Peyer's patch (tissue), 4 donors: ENCODE measurements at regions not wholly inside any gene's neighbourhood (a gene's known extent, or its start where the extent isn't known, plus 50 kb on each side); places are given as distances from the start of the nearest gene placed in this dataset.

ENCODE experiments used
- DNase-seq, 3 donors: peaks; one replicate each; pipeline ENCODE4 v3.0.0-alpha.2; 2017 to 2019
- H3K27ac ChIP-seq, 4 donors: fragments of 200-600 bp; sonication (generic); one replicate each; pipeline ENCODE4 v1.5.1; 2016 to 2019
- H3K27me3 ChIP-seq, 2 donors: fragments of 200-600 bp; sonication (generic); one replicate each; pipeline ENCODE4 v1.5.1; 2019
- H3K36me3 ChIP-seq, 3 donors: fragments of 200-600 bp; sonication (generic); one replicate each; pipeline ENCODE4 v1.5.1; 2016 to 2019
- H3K4me1 ChIP-seq, 4 donors: fragments of 200-600 bp; sonication (generic); one replicate each; pipeline ENCODE4 v1.5.1; 2016 to 2019
- H3K4me3 ChIP-seq, 4 donors: fragments of 200-600 bp; sonication (generic); 1 replicate in 3 of 4; 2 replicates in 1 of 4; pipeline ENCODE4 v1.5.1; 2016 to 2019; ENCODE audit warnings: mild to moderate bottlenecking in 1 of 4
- H3K9me3 ChIP-seq, 4 donors: fragments of 200-600 bp; sonication (generic); one replicate each; pipeline ENCODE4 v1.5.1; 2016 to 2019; ENCODE audit warnings: mild to moderate bottlenecking in 1 of 4
- CTCF ChIP-seq, 6 experiments: fragments of 450-650 bp in 4 of 6; fragments of 200-600 bp in 2 of 6; sonication (generic) in 1 of 6; IDR thresholded peaks; one replicate each; pipeline ENCODE4 v1.5.1; 2017 to 2019; ENCODE audit warnings: antibody characterized with exemption in 6 of 6, mild to moderate bottlenecking in 3 of 6, moderate library complexity in 1 of 6
- POLR2A ChIP-seq, 2 donors: fragments of 450-650 bp; IDR thresholded peaks; one replicate each; pipeline ENCODE4 v1.5.1; 2017; ENCODE audit warnings: antibody characterized with exemption in 2 of 2, mild to moderate bottlenecking in 2 of 2, moderate library complexity in 2 of 2

- Histone ChIP-seq H3K27ac (no peak overlapping the region), H3K36me3 (no peaks in the 10 kb centered on the region), H3K4me3 (no peak overlapping the region), H3K4me1 (no peaks in the 10 kb centered on the region), H3K9me3 (no peaks in the 10 kb centered on the region), H3K27me3 (no peaks in the 10 kb centered on the region)
- no peak for DNase-seq
- no peak for TF ChIP-seq CTCF (IDR thresholded peaks at IDR 0.05)
- no peak for TF ChIP-seq POLR2A (IDR thresholded peaks at IDR 0.05)
Measured at GRCh38 chrX:68908071-68908470, 79.2 kb downstream of the EFNB1 start.

GRCh38 chrX:68902706-68903504 lies 74.1 kb downstream of the EFNB1 start:
- TF ChIP-seq CTCF (IDR thresholded peaks at IDR 0.05) (no peak), POLR2A (IDR thresholded peaks at IDR 0.05) (no peak)
- no peak for DNase-seq
- Histone ChIP-seq H3K4me3 (no peak overlapping the region), H3K36me3 (no peaks in the 10 kb centered on the region), H3K27ac (no peak overlapping the region), H3K9me3 (no peaks in the 10 kb centered on the region), H3K4me1 (no peaks in the 10 kb centered on the region), H3K27me3 (no peaks in the 10 kb centered on the region)

- no peak for TF ChIP-seq POLR2A (IDR thresholded peaks at IDR 0.05)
- no peak for TF ChIP-seq CTCF (IDR thresholded peaks at IDR 0.05)
- no peak overlapping the region for H3K4me3 ChIP-seq
Measured at GRCh38 chrX:68901519-68901918, 72.7 kb downstream of the EFNB1 start.

GRCh38 chrX:68898598-68898997 lies 69.8 kb downstream of the EFNB1 start:
- DNase-seq, result no peak
- H3K9me3 ChIP-seq, result no peaks in the 10 kb centered on the region
- no peak overlapping the region for H3K4me3 ChIP-seq
- no peaks in the 10 kb centered on the region for H3K27me3 ChIP-seq
- TF ChIP-seq POLR2A (IDR thresholded peaks at IDR 0.05) (no peak), CTCF (IDR thresholded peaks at IDR 0.05) (no peak)
- no peak overlapping the region for H3K27ac ChIP-seq
- no peaks in the 10 kb centered on the region for H3K36me3 ChIP-seq
- H3K4me1 ChIP-seq, result peaks cover 0 to 19% (median 0%) of the 10 kb centered on the region in 4 donors

More at GRCh38 chrX:68901519-68901918, 72.7 kb downstream of the EFNB1 start:
- Histone ChIP-seq H3K9me3 (no peaks in the 10 kb centered on the region), H3K27me3 (no peaks in the 10 kb centered on the region), H3K27ac (no peak overlapping the region), H3K4me1 (no peaks in the 10 kb centered on the region), H3K36me3 (no peaks in the 10 kb centered on the region)
- DNase-seq, result no peak

GRCh38 chrX:68897118-68897945 lies 68.5 kb downstream of the EFNB1 start:
- TF ChIP-seq CTCF (IDR thresholded peaks at IDR 0.05) (no peak), POLR2A (IDR thresholded peaks at IDR 0.05) (no peak)
- no peaks in the 10 kb centered on the region for H3K36me3 ChIP-seq
- no peak for DNase-seq
- H3K4me1 ChIP-seq, result peaks cover 0 to 19% (median 0%) of the 10 kb centered on the region in 4 donors
- H3K9me3 ChIP-seq, result no peaks in the 10 kb centered on the region
- H3K4me3 ChIP-seq, result no peak overlapping the region
- H3K27ac ChIP-seq, result no peak overlapping the region
- H3K27me3 ChIP-seq, result no peaks in the 10 kb centered on the region
